T-cell (primary cell): ENCODE measurements at regions not wholly inside any gene's neighbourhood (a gene's known extent, or its start where the extent isn't known, plus 50 kb on each side); places are given as distances from the start of the nearest gene placed in this dataset.
"Not testable (repeated sequence)": the region's sequence is repeated elsewhere in the genome, so short reads cannot be mapped to it uniquely, and the experiment has no call there.

Experiments
- ATAC-seq, 4 experiments: fragments of 200-7000 bp in 3 of 4; fragments of 150-1000 bp in 1 of 4; cut with Tn5 transposase; replicated peaks in 1 of 4; 1 replicate in 3 of 4; 2 replicates in 1 of 4; pipeline ENCODE4 v1.10.0; 2021; ENCODE audit warnings: moderate library complexity in 3 of 4, mild to moderate bottlenecking in 2 of 4, moderate number of reproducible peaks in 1 of 4
- CTCF ChIA-PET, 2 donors: fragments of 300-600 bp; sonication (Branson Sonifier 250); formaldehyde crosslinking; loops; one replicate each; lab custom pipeline; 2022; ENCODE audit warnings: antibody characterized with exemption in 2 of 2; lab: Charles Lee
- POLR2A ChIA-PET, 2 donors: fragments of 300-600 bp; sonication (Branson Sonifier 250); formaldehyde crosslinking; loops; one replicate each; lab custom pipeline; 2022; ENCODE audit warnings: antibody characterized with exemption in 2 of 2; lab: Charles Lee
- DNase-seq, 35 experiments: peaks; one replicate each; pipeline versions ENCODE4 v3.0.0 to v3.0.0-alpha.2; 2013 to 2023
- H3K27ac ChIP-seq: one replicate; pipeline ENCODE4 v1.5.1; 2013; ENCODE audit warnings: low read length
- H3K27me3 ChIP-seq, 2 experiments: replicated peaks in 1 of 2; 1 replicate in 1 of 2; 2 replicates in 1 of 2; pipeline versions ENCODE4 v1.6.1 to v1.7.0; 2013; ENCODE audit warnings: low read length in 1 of 2, mixed read lengths in 1 of 2; ENCODE audit not compliant: control insufficient read depth in 2 of 2, insufficient read depth in 2 of 2; ENCODE audit errors: extremely low read depth in 1 of 2
- H3K36me3 ChIP-seq, 2 donors: 1 replicate in 1 of 2; 2 replicates in 1 of 2; pipeline versions ENCODE4 v1.6.1 to v1.7.0; 2013; ENCODE audit warnings: low read length in 1 of 2; ENCODE audit not compliant: control insufficient read depth in 2 of 2, insufficient read depth in 1 of 2; ENCODE audit errors: extremely low read depth in 1 of 2
- H3K4me1 ChIP-seq, 2 experiments: 1 replicate in 1 of 2; 2 replicates in 1 of 2; pipeline versions ENCODE4 v1.6.1 to v1.7.0; 2013; ENCODE audit warnings: low read length in 2 of 2, mixed read lengths in 1 of 2; ENCODE audit not compliant: insufficient read depth in 2 of 2, control insufficient read depth in 1 of 2; ENCODE audit errors: extremely low read depth in 1 of 2
- H3K4me3 ChIP-seq, 2 donors: 1 replicate in 1 of 2; 2 replicates in 1 of 2; pipeline versions ENCODE4 v1.5.1 to v1.7.0; 2013; ENCODE audit warnings: mild to moderate bottlenecking in 2 of 2, low read length in 1 of 2, moderate library complexity in 1 of 2; ENCODE audit not compliant: control insufficient read depth in 1 of 2; ENCODE audit errors: extremely low read depth in 1 of 2
- H3K9me3 ChIP-seq: 2 replicates; pipeline ENCODE4 v1.7.0; 2013
- H3K27ac Mint-ChIP-seq, 2 donors: one replicate each; pipeline ENCODE4 v1.8.0; 2020 to 2021; ENCODE audit warnings: mild to moderate bottlenecking in 2 of 2, mixed read lengths in 2 of 2
- H3K27me3 Mint-ChIP-seq, 2 donors: one replicate each; pipeline ENCODE4 v1.8.0; 2021 to 2022; ENCODE audit warnings: mixed read lengths in 2 of 2
- H3K36me3 Mint-ChIP-seq: one replicate; pipeline ENCODE4 v1.8.0; 2021; ENCODE audit warnings: mixed read lengths
- H3K4me1 Mint-ChIP-seq, 3 donors: one replicate each; pipeline ENCODE4 v1.8.0; 2020 to 2022; ENCODE audit warnings: mixed read lengths in 3 of 3, mild to moderate bottlenecking in 1 of 3
- H3K4me3 Mint-ChIP-seq, 3 donors: one replicate each; pipeline ENCODE4 v1.8.0; 2020 to 2022; ENCODE audit warnings: mild to moderate bottlenecking in 3 of 3, mixed read lengths in 3 of 3, moderate library complexity in 3 of 3
- H3K9me3 Mint-ChIP-seq, 3 donors: one replicate each; pipeline ENCODE4 v1.8.0; 2020 to 2022; ENCODE audit warnings: mixed read lengths in 3 of 3
- WGBS: methylation state at CpG from one replicate; pipeline ENCODE4 v1.1.5; 2013; ENCODE audit warnings: missing lambda C conversion rate; ENCODE audit not compliant: insufficient coverage; 5-methylcytosine and 5-hydroxymethylcytosine counted together

- POLR2A ChIA-PET, H3K27ac Mint-ChIP-seq, ATAC-seq, H3K9me3 ChIP-seq, H3K27ac ChIP-seq, H3K27me3 Mint-ChIP-seq, H3K27me3 ChIP-seq, H3K4me1 ChIP-seq, CTCF ChIA-PET, H3K9me3 Mint-ChIP-seq, H3K36me3 Mint-ChIP-seq, H3K4me1 Mint-ChIP-seq, H3K4me3 ChIP-seq, DNase-seq, H3K4me3 Mint-ChIP-seq, H3K36me3 ChIP-seq: not testable (repeated sequence)
- WGBS = no CpG with 5 or more reads among the region's 9 CpGs
These were observed 138.7 kb upstream of the GOLGA6L6 start for GRCh38 chr15:20680257-20680815.

- DNase-seq (no peak), ATAC-seq (no peak)
- H3K27ac Mint-ChIP-seq = no peak overlapping the region
- ChIA-PET CTCF (no interaction called here), POLR2A (no interaction called here)
- no peaks in the 10 kb centered on the region for H3K4me1 Mint-ChIP-seq
- Histone ChIP-seq H3K4me3 (no peak overlapping the region), H3K27me3 (peaks cover 0 to 6% of the 10 kb centered on the region in 2 experiments), H3K27ac (no peak overlapping the region), H3K9me3 (no peaks in the 10 kb centered on the region), H3K36me3 (no peaks in the 10 kb centered on the region), H3K4me1 (no peaks in the 10 kb centered on the region)
- WGBS = no CpG with 5 or more reads among the region's 1 CpG
- H3K36me3 Mint-ChIP-seq = no peaks in the 10 kb centered on the region
- peaks cover 2 to 3% of the 10 kb centered on the region in 2 donors for H3K27me3 Mint-ChIP-seq
- no peaks in the 10 kb centered on the region for H3K9me3 Mint-ChIP-seq
- H3K4me3 Mint-ChIP-seq = no peak overlapping the region
These were observed 130.9 kb upstream of the GOLGA6L6 start for GRCh38 chr15:20672470-20672869.

GRCh38 chr15:20671675-20672074 lies 130.1 kb upstream of the GOLGA6L6 start:
- H3K27me3 ChIP-seq = peaks cover 0 to 6% of the 10 kb centered on the region in 2 experiments
- H3K27me3 Mint-ChIP-seq = peaks cover 2 to 3% of the 10 kb centered on the region in 2 donors
- no peaks in the 10 kb centered on the region for H3K36me3 Mint-ChIP-seq
- H3K4me1 ChIP-seq = no peaks in the 10 kb centered on the region
- no peak for DNase-seq
- POLR2A ChIA-PET = no interaction called here
- no peaks in the 10 kb centered on the region for H3K9me3 Mint-ChIP-seq
- ATAC-seq = no peak
- no peak overlapping the region for H3K27ac ChIP-seq
- CTCF ChIA-PET = no interaction called here
- H3K4me1 Mint-ChIP-seq = no peaks in the 10 kb centered on the region
- 64% methylated on average over 1 of the region's 2 CpGs for WGBS
- no peaks in the 10 kb centered on the region for H3K9me3 ChIP-seq
- no peak overlapping the region for H3K4me3 Mint-ChIP-seq
- no peaks in the 10 kb centered on the region for H3K36me3 ChIP-seq
- no peak overlapping the region for H3K27ac Mint-ChIP-seq
- no peak overlapping the region for H3K4me3 ChIP-seq

- H3K27me3 Mint-ChIP-seq, H3K27ac ChIP-seq, DNase-seq, H3K27ac Mint-ChIP-seq, H3K9me3 Mint-ChIP-seq, H3K36me3 ChIP-seq, POLR2A ChIA-PET, H3K4me1 ChIP-seq, H3K27me3 ChIP-seq, CTCF ChIA-PET, H3K9me3 ChIP-seq, ATAC-seq, H3K4me3 Mint-ChIP-seq, H3K4me1 Mint-ChIP-seq, H3K36me3 Mint-ChIP-seq, H3K4me3 ChIP-seq: not testable (repeated sequence)
- 41% methylated on average over 2 of the region's 3 CpGs for WGBS
These were observed 124.8 kb upstream of the GOLGA6L6 start for GRCh38 chr15:20666410-20666809.

GRCh38 chr15:20665653-20666052 lies 124.1 kb upstream of the GOLGA6L6 start:
- DNase-seq = no peak
- Histone ChIP-seq H3K4me1 (no peaks in the 10 kb centered on the region), H3K27me3 (peaks cover 2 to 4% of the 10 kb centered on the region in 2 experiments), H3K36me3 (no peaks in the 10 kb centered on the region), H3K4me3 (no peak overlapping the region), H3K9me3 (no peaks in the 10 kb centered on the region), H3K27ac (no peak overlapping the region)
- ChIA-PET POLR2A (no interaction called here), CTCF (no interaction called here)
- H3K27me3 Mint-ChIP-seq = peaks cover 0 to 2% of the 10 kb centered on the region in 2 donors
- H3K4me1 Mint-ChIP-seq = no peaks in the 10 kb centered on the region
- WGBS = 50% methylated on average over 1 of the region's 1 CpG
- no peaks in the 10 kb centered on the region for H3K36me3 Mint-ChIP-seq
- no peak overlapping the region for H3K4me3 Mint-ChIP-seq
- ATAC-seq = no peak
- H3K27ac Mint-ChIP-seq = no peak overlapping the region
- H3K9me3 Mint-ChIP-seq = no peaks in the 10 kb centered on the region

GRCh38 chr15:20659265-20659664 lies 117.7 kb upstream of the GOLGA6L6 start:
- DNase-seq = no peak
- POLR2A ChIA-PET = no interaction called here
- no peaks in the 10 kb centered on the region for H3K4me1 Mint-ChIP-seq

GRCh38 chr15:20658024-20658423 lies 116.4 kb upstream of the GOLGA6L6 start:
- ATAC-seq (no peak), DNase-seq (no peak)
- 56% methylated on average over 5 of the region's 5 CpGs for WGBS
- CTCF ChIA-PET = no interaction called here
- no peak overlapping the region for H3K27ac ChIP-seq
- H3K4me3 Mint-ChIP-seq = no peak overlapping the region
- H3K9me3 ChIP-seq = no peaks in the 10 kb centered on the region
- peaks cover 0 to 2% of the 10 kb centered on the region in 2 donors for H3K27me3 Mint-ChIP-seq
- POLR2A ChIA-PET = no interaction called here
- H3K4me1 ChIP-seq = no peaks in the 10 kb centered on the region
- no peaks in the 10 kb centered on the region for H3K36me3 ChIP-seq
- no peaks in the 10 kb centered on the region for H3K4me1 Mint-ChIP-seq
- peaks cover 0 to 5% of the 10 kb centered on the region in 2 experiments for H3K27me3 ChIP-seq
- no peaks in the 10 kb centered on the region for H3K36me3 Mint-ChIP-seq
- H3K4me3 ChIP-seq = no peak overlapping the region
- H3K9me3 Mint-ChIP-seq = no peaks in the 10 kb centered on the region
- no peak overlapping the region for H3K27ac Mint-ChIP-seq

More at GRCh38 chr15:20659265-20659664, 117.7 kb upstream of the GOLGA6L6 start:
- CTCF ChIA-PET = no interaction called here
- H3K36me3 Mint-ChIP-seq = no peaks in the 10 kb centered on the region
- ATAC-seq = no peak
- no peak overlapping the region for H3K27ac Mint-ChIP-seq
- peaks cover 0 to 2% of the 10 kb centered on the region in 2 donors for H3K27me3 Mint-ChIP-seq
- peaks cover 3 to 7% of the 10 kb centered on the region in 2 experiments for H3K27me3 ChIP-seq
- H3K27ac ChIP-seq = no peak overlapping the region
- H3K4me3 ChIP-seq = no peak overlapping the region
- WGBS = 78% methylated on average over 8 of the region's 8 CpGs
- no peaks in the 10 kb centered on the region for H3K9me3 Mint-ChIP-seq
- no peaks in the 10 kb centered on the region for H3K9me3 ChIP-seq
- H3K4me3 Mint-ChIP-seq = no peak overlapping the region
- H3K4me1 ChIP-seq = no peaks in the 10 kb centered on the region
- no peaks in the 10 kb centered on the region for H3K36me3 ChIP-seq
